LNCaP clone FGC (cell line): ENCODE measurements at regions not wholly inside any gene's neighbourhood (a gene's known extent, or its start where the extent isn't known, plus 50 kb on each side); places are given as distances from the start of the nearest gene placed in this dataset.

ENCODE experiments used
- DNase-seq: peaks from one replicate; pipeline ENCODE4 v3.0.0-alpha.2; 2011; ENCODE audit warnings: low read depth
- H3K4me3 ChIP-seq: 2 replicates; pipeline ENCODE4 v1.5.1; 2011; ENCODE audit warnings: mild to moderate bottlenecking, low read depth, low read length, control low read depth
- TF ChIP-seq, protein P1 (sequence below): IDR thresholded peaks from 2 replicates; pipeline ENCODE4 v1.5.1; 2012; ENCODE audit warnings: mild to moderate bottlenecking; ENCODE audit not compliant: control insufficient read depth, insufficient read depth; ENCODE audit errors: extremely low read depth

DNA sequence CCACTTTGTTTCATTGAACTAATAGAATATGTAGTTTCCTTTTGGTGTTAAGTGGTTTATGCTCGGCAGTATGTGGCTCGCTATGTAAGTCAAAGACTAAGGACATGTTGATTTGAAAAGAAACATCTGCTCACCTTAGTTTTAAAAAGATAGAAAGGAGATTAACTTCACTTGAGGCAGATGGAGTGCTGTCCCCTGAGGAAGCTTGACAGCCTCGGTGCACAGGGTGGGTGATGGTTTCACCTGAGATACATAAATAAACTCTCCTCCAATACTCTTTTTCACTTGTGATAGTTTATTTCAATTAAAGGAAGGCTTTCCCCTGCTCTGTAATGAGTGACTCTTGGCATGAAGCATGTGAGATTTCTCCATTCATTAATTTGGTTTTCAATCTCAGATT lies 70.8 kb upstream of the FMN2 start:
- TF ChIP-seq, protein P1, sequence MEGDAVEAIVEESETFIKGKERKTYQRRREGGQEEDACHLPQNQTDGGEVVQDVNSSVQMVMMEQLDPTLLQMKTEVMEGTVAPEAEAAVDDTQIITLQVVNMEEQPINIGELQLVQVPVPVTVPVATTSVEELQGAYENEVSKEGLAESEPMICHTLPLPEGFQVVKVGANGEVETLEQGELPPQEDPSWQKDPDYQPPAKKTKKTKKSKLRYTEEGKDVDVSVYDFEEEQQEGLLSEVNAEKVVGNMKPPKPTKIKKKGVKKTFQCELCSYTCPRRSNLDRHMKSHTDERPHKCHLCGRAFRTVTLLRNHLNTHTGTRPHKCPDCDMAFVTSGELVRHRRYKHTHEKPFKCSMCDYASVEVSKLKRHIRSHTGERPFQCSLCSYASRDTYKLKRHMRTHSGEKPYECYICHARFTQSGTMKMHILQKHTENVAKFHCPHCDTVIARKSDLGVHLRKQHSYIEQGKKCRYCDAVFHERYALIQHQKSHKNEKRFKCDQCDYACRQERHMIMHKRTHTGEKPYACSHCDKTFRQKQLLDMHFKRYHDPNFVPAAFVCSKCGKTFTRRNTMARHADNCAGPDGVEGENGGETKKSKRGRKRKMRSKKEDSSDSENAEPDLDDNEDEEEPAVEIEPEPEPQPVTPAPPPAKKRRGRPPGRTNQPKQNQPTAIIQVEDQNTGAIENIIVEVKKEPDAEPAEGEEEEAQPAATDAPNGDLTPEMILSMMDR: no peak
- H3K4me3 ChIP-seq: no peak overlapping the region
- DNase-seq: no peak

DNA sequence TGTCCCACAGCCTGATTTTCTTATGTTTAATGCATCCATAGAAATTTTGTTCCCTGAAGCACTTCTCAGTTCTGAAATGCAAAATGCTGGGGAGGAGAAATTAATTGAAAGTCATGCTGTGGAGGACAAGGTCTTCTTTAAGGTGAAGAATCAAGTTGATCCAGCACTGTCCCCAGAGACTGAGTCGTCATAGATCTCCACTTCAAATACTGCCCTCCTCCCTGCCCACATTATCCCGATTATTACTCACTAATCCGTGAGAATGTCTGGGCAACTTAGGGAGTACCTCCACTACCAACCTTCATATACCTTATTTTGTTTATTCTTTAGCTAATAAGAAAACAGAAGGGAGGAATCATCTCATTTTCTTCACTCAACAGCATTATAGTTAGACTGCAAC lies 70.0 kb upstream of the FMN2 start:
- no peak overlapping the region for H3K4me3 ChIP-seq
- no peak for DNase-seq
- TF ChIP-seq, protein P1: no peak

GRCh38 chr1:240027059-240027462 lies 64.6 kb upstream of the FMN2 start:
- DNase-seq: no peak
- TF ChIP-seq, protein P1: peak; percentile 92
- H3K4me3 ChIP-seq: no peak overlapping the region

DNA sequence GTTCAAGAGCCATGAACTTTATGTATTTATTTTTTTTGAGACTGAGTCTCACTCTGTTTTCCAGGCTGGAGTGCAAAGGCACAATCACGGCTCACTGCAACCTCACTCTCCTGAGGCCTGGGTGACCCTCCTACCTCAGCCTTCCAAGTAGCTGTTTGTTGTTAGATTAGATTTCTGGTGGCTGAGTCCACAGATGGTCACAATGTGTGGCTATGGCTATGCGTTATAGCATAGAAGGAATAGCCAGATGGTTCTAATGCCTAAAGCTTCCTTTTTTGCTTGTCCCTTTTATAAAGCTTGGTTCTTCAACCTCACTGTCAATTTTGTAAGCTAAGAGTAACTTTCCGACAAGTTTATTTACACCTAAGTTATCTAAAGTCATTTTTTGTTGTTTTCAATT lies 62.3 kb upstream of the FMN2 start:
- no peak for DNase-seq
- TF ChIP-seq, protein P1: no peak
- no peak overlapping the region for H3K4me3 ChIP-seq

GRCh38 chr1:240030236-240030635 lies 61.4 kb upstream of the FMN2 start:
- H3K4me3 ChIP-seq: no peak overlapping the region
- TF ChIP-seq, protein P1: no peak
- DNase-seq: no peak

DNA sequence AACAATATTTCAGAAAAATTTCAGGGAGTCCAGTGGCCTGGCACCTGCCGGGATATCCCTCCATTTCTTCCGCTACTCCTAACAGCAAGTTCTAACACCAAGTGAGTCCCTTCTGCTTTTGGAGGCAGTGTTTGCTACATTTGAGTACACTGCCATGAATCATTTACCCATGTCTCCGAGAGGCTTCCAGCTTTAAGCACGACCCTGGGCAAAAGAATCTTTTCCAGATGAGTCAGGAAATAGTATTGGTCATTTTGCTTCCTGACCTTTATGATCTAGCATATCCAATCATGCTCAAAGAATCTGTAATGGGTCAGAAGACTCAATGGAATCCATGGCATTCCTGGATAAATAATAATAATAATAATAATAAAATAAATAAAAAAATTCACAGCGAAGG lies 60.7 kb upstream of the FMN2 start:
- H3K4me3 ChIP-seq: no peak overlapping the region
- TF ChIP-seq, protein P1: no peak
- no peak for DNase-seq

DNA sequence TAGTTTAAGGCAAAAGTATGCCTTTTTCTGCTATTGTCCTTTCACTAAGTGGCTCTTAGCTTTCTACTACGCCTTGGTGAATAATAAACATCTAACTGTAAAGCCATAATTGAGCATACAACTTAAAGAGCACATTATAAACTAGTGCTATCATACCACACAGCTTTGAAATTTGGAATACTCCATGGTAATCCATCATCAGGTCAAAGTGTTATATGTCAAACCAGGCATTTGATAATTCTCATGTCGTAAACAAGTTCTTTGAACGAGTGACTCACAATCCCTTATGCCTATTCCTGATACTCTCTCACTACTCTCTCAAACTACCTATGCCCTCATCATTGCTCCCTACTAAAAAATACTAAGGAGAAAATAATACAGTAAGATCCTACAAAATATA lies 60.3 kb upstream of the FMN2 start:
- TF ChIP-seq, protein P1: no peak
- DNase-seq: no peak
- no peak overlapping the region for H3K4me3 ChIP-seq
